HEK293 (cell line): ENCODE measurements at regions not wholly inside any gene's neighbourhood (a gene's known extent, or its start where the extent isn't known, plus 50 kb on each side); places are given as distances from the start of the nearest gene placed in this dataset.

Experiments
- CTCF ChIA-PET: fragments of 350-600 bp; formaldehyde crosslinking; extraction: SDS; loops from one replicate; lab custom pipeline; 2021; ENCODE audit warnings: antibody characterized with exemption; lab: Yijun Ruan, JAX
- POLR2A ChIA-PET: fragments of 300-600 bp; formaldehyde crosslinking; extraction: SDS; loops from one replicate; lab custom pipeline; 2020; ENCODE audit warnings: antibody characterized with exemption, inconsistent platforms; lab: Yijun Ruan, JAX
- H3K27ac ChIP-seq: fragments of 200-500 bp; sonication (Bioruptor generic); 2 replicates; pipeline ENCODE4 v1.5.1; 2014; ENCODE audit warnings: low read depth, low read length, control low read depth, inconsistent platforms; ENCODE audit errors: extremely low read depth
- H3K36me3 ChIP-seq, 2 experiments: fragments of 200-500 bp in 1 of 2; sonication (Bioruptor generic) in 1 of 2; 1 replicate in 1 of 2; 2 replicates in 1 of 2; pipeline ENCODE4 v1.5.1; 2014 to 2017; ENCODE audit warnings: inconsistent platforms in 2 of 2, low read length in 2 of 2; ENCODE audit not compliant: control insufficient read depth in 2 of 2, insufficient read depth in 1 of 2
- H3K4me1 ChIP-seq: fragments of 200-500 bp; sonication (Bioruptor generic); 2 replicates; pipeline ENCODE4 v1.5.1; 2014; ENCODE audit warnings: mild to moderate bottlenecking, low read length, inconsistent platforms; ENCODE audit not compliant: control insufficient read depth, insufficient read depth
- H3K4me3 ChIP-seq: 2 replicates; pipeline ENCODE4 v1.5.1; 2011; ENCODE audit warnings: low read depth, mild to moderate bottlenecking, control low read depth, low read length, moderate library complexity
- H3K9me3 ChIP-seq: fragments of 200-500 bp; sonication (Bioruptor generic); 2 replicates; pipeline ENCODE4 v1.5.1; 2014; ENCODE audit warnings: low read depth, low read length, inconsistent platforms; ENCODE audit not compliant: control insufficient read depth, insufficient read depth
- EGR2 ChIP-seq: fragments of 450-650 bp; formaldehyde crosslinking; IDR thresholded peaks from 2 replicates; pipeline ENCODE4 v1.5.1; 2016; ENCODE audit warnings: low read depth, missing biosample characterization, missing genetic modification characterization
- ZNF174 ChIP-seq: fragments of 450-650 bp; formaldehyde crosslinking; IDR thresholded peaks from 2 replicates; pipeline ENCODE4 v1.5.0; 2017; ENCODE audit warnings: missing biosample characterization, mild to moderate bottlenecking, missing genetic modification characterization
- ZNF239 ChIP-seq: fragments of 450-650 bp; formaldehyde crosslinking; IDR thresholded peaks from 2 replicates; pipeline ENCODE4 v1.5.1; 2016; ENCODE audit warnings: missing biosample characterization, missing genetic modification characterization
- ZNF37A ChIP-seq: fragments of 450-650 bp; IDR thresholded peaks from 2 replicates; pipeline ENCODE4 v1.5.1; 2018; ENCODE audit warnings: missing biosample characterization, missing genetic modification characterization
- ZNF521 ChIP-seq: fragments of 450-650 bp; formaldehyde crosslinking; IDR thresholded peaks from 2 replicates; pipeline ENCODE4 v1.5.1; 2017; ENCODE audit warnings: missing biosample characterization, mild to moderate bottlenecking, missing genetic modification characterization
- ZNF555 ChIP-seq: fragments of 450-650 bp; formaldehyde crosslinking; conservative IDR thresholded peaks from 2 replicates; pipeline ENCODE4 v1.5.1; 2017; ENCODE audit warnings: missing biosample characterization, mild to moderate bottlenecking, missing genetic modification characterization, inconsistent platforms
- ZNF560 ChIP-seq: fragments of 450-650 bp; formaldehyde crosslinking; IDR thresholded peaks from 2 replicates; pipeline ENCODE4 v1.5.1; 2017; ENCODE audit warnings: missing biosample characterization, missing genetic modification characterization, borderline replicate concordance
- ZNF600 ChIP-seq: fragments of 450-650 bp; formaldehyde crosslinking; IDR thresholded peaks from 2 replicates; pipeline ENCODE4 v1.5.1; 2016; ENCODE audit warnings: missing biosample characterization, missing genetic modification characterization
- ZNF624 ChIP-seq: fragments of 450-650 bp; formaldehyde crosslinking; IDR thresholded peaks from 2 replicates; pipeline ENCODE4 v1.5.1; 2017; ENCODE audit warnings: missing biosample characterization, missing genetic modification characterization
- ZSCAN23 ChIP-seq: fragments of 450-650 bp; formaldehyde crosslinking; IDR thresholded peaks from 2 replicates; pipeline ENCODE4 v1.5.1; 2016; ENCODE audit warnings: missing biosample characterization, missing genetic modification characterization
- TF ChIP-seq, protein P1 (sequence below): fragments of 450-650 bp; formaldehyde crosslinking; IDR thresholded peaks from 2 replicates; pipeline ENCODE4 v1.5.1; 2017; ENCODE audit warnings: missing biosample characterization, missing genetic modification characterization
- TF ChIP-seq, protein P2 (sequence below): fragments of 450-650 bp; formaldehyde crosslinking; IDR thresholded peaks from 2 replicates; pipeline ENCODE4 v1.5.1; 2017; ENCODE audit warnings: missing biosample characterization, mild to moderate bottlenecking, missing genetic modification characterization, moderate library complexity
- TF ChIP-seq, protein P3 (sequence below): fragments of 450-650 bp; formaldehyde crosslinking; IDR thresholded peaks from 2 replicates; pipeline ENCODE4 v1.5.1; 2016; ENCODE audit warnings: missing biosample characterization, missing genetic modification characterization
- TF ChIP-seq, protein P4 (sequence below): fragments of 450-650 bp; formaldehyde crosslinking; conservative IDR thresholded peaks from 2 replicates; pipeline ENCODE4 v1.5.1; 2016; ENCODE audit warnings: low read depth, missing biosample characterization, missing genetic modification characterization

DNA sequence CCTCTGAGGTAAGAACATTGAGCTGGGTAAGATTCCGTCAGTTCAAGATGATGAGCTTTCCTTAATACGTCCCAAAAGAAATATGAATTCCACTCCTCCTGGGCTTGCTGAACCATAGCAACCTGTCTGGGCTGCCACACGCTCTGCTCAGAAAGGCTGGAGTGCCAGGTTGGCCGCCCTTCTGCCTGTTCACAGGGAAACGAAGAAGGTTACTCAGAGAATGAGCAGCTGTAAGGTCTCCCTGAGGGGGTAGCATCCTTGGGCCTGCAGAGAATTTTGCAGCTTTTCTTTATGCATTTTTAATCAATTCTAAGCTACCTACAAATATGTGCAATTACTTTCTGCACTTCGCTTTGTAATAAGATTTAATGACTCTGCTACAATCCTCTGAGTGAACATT, 130.7 kb upstream of the BACE2 start (continued):
- TF ChIP-seq EGR2 (tag by site-specific recombination) (no peak), ZNF560 (tag by site-specific recombination) (no peak)
- TF ChIP-seq, protein P1, sequence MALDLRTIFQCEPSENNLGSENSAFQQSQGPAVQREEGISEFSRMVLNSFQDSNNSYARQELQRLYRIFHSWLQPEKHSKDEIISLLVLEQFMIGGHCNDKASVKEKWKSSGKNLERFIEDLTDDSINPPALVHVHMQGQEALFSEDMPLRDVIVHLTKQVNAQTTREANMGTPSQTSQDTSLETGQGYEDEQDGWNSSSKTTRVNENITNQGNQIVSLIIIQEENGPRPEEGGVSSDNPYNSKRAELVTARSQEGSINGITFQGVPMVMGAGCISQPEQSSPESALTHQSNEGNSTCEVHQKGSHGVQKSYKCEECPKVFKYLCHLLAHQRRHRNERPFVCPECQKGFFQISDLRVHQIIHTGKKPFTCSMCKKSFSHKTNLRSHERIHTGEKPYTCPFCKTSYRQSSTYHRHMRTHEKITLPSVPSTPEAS (tag by site-specific recombination): no peak

DNA sequence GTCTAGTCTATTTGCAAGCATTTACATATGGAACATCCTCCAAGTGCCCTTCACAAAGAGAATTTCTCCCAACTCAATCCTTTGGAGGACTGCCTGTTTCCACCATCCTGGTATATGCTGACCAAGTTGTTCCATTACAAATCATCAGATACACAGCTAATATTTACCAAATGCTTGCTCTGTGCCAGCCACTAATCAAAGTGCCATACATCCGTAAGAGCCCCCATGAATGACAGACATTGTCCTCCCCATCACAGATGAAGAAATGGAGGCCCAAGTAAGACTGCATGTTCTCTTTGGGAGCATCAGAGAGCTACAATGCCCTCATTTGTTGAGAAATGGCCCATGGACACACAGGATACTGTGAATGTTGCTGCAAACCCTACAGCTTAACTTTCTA, 130.0 kb upstream of the BACE2 start:
- POLR2A ChIA-PET: interaction anchor here (0.6 kb wide), 1 partner anchor 24 kb away, joined by 3 read pairs; no protein-coding TSS in a partner anchor
- no peak overlapping the region for H3K27ac ChIP-seq
- CTCF ChIA-PET: interaction anchor here (0.5 to 0.8 kb wide), 4 partner anchors 8 to 670 kb away, joined by 3 to 4 read pairs (median 3); no protein-coding TSS in a partner anchor
- no peaks in the 10 kb centered on the region for H3K9me3 ChIP-seq
- H3K36me3 ChIP-seq: no peaks in the 10 kb centered on the region
- no peaks in the 10 kb centered on the region for H3K4me1 ChIP-seq
- TF ChIP-seq ZSCAN23 (tag by site-specific recombination) (no peak), ZNF239 (no peak)
- TF ChIP-seq, protein P2, sequence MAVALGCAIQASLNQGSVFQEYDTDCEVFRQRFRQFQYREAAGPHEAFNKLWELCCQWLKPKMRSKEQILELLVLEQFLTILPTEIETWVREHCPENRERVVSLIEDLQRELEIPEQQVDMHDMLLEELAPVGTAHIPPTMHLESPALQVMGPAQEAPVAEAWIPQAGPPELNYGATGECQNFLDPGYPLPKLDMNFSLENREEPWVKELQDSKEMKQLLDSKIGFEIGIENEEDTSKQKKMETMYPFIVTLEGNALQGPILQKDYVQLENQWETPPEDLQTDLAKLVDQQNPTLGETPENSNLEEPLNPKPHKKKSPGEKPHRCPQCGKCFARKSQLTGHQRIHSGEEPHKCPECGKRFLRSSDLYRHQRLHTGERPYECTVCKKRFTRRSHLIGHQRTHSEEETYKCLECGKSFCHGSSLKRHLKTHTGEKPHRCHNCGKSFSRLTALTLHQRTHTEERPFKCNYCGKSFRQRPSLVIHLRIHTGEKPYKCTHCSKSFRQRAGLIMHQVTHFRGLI (tag by site-specific recombination): no peak
- H3K4me3 ChIP-seq: no peak overlapping the region

DNA sequence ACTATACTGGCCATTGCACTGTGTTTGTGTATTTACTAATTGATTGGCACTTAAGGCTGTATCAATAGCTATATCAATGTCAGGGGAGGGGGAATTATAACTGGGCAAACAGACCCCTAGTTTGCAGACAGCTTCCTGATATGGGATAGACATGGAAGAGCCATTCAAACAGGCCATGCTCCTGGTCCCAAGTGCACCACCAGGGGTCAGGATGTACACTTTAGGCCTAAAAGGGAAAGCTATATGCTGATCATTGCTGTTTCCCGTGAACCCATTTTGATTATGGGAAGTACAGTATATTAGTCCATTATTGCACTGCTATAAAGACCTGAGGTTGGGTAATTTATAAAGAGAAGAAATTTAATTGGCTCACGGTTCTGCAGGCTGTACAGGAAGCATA, 124.9 kb upstream of the BACE2 start:
- Histone ChIP-seq H3K36me3 (no peaks in the 10 kb centered on the region), H3K4me1 (no peaks in the 10 kb centered on the region), H3K4me3 (no peak overlapping the region), H3K9me3 (no peaks in the 10 kb centered on the region), H3K27ac (no peak overlapping the region)
- POLR2A ChIA-PET: no interaction called here
- CTCF ChIA-PET: interaction anchor here (0.6 to 2.3 kb wide), 8 partner anchors 10 to 472 kb away, joined by 3 to 9 read pairs (median 3); no protein-coding TSS in a partner anchor
- TF ChIP-seq ZNF555 (tag by site-specific recombination): no peak
- TF ChIP-seq, protein P2 (tag by site-specific recombination): no peak
- TF ChIP-seq ZNF600 (tag by site-specific recombination): no peak
- TF ChIP-seq, protein P3, sequence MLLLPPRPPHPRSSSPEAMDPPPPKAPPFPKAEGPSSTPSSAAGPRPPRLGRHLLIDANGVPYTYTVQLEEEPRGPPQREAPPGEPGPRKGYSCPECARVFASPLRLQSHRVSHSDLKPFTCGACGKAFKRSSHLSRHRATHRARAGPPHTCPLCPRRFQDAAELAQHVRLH (tag by site-specific recombination): no peak
- no peak for TF ChIP-seq ZNF37A (tag by site-specific recombination)
- TF ChIP-seq ZNF174 (tag by site-specific recombination): no peak
- TF ChIP-seq ZNF624 (tag by site-specific recombination): no peak
- TF ChIP-seq, protein P4, sequence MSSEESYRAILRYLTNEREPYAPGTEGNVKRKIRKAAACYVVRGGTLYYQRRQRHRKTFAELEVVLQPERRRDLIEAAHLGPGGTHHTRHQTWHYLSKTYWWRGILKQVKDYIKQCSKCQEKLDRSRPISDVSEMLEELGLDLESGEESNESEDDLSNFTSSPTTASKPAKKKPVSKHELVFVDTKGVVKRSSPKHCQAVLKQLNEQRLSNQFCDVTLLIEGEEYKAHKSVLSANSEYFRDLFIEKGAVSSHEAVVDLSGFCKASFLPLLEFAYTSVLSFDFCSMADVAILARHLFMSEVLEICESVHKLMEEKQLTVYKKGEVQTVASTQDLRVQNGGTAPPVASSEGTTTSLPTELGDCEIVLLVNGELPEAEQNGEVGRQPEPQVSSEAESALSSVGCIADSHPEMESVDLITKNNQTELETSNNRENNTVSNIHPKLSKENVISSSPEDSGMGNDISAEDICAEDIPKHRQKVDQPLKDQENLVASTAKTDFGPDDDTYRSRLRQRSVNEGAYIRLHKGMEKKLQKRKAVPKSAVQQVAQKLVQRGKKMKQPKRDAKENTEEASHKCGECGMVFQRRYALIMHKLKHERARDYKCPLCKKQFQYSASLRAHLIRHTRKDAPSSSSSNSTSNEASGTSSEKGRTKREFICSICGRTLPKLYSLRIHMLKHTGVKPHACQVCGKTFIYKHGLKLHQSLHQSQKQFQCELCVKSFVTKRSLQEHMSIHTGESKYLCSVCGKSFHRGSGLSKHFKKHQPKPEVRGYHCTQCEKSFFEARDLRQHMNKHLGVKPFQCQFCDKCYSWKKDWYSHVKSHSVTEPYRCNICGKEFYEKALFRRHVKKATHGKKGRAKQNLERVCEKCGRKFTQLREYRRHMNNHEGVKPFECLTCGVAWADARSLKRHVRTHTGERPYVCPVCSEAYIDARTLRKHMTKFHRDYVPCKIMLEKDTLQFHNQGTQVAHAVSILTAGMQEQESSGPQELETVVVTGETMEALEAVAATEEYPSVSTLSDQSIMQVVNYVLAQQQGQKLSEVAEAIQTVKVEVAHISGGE: no peak
- no peak for TF ChIP-seq ZNF521 (tag by site-specific recombination)
